SW 1271 (cell line): ENCODE measurements at regions not wholly inside any gene's neighbourhood (a gene's known extent, or its start where the extent isn't known, plus 50 kb on each side); places are given as distances from the start of the nearest gene placed in this dataset.

Source experiments
- DNase-seq, 2 experiments: peaks; one replicate each; lab custom pipeline; 2025; lab: John Stamatoyannopoulos, UW

DNA sequence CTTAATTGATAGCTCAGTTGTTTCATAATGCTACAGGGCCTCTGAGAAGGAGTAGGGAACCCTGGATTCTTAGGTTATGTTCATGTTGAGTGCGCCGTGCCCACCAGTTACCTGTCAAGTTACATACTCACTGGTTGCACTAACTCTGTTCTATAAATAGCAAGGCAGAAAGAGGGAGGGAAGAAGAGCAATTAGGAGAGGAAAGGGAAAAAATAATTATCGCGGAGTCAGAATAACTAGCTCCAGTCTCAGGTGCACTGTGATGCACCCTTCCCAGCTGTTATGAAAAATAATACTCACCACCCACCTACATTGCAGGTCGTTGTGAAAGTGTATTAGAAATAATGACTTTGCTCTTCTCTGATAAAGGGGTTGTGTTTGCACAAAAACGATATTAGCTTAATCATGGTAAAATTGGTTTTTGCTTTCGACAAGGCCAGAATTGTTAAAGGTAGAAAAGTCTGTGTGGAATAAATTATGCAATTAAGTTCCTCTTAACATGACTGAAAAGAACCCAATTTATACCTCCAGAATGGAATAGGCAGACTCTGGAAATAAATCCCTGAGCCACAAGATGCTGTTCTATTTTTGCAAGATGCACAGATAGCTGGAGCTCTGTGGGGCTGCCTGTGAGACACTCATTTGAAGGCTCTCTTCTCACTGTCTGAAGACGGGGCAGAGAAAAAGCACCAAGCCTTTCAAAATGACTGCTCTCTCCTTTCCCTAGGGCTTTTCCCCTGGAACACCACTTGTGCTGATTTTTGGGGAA is 137.6 kb upstream of the PITRM1 start:
- no peak for DNase-seq

DNA sequence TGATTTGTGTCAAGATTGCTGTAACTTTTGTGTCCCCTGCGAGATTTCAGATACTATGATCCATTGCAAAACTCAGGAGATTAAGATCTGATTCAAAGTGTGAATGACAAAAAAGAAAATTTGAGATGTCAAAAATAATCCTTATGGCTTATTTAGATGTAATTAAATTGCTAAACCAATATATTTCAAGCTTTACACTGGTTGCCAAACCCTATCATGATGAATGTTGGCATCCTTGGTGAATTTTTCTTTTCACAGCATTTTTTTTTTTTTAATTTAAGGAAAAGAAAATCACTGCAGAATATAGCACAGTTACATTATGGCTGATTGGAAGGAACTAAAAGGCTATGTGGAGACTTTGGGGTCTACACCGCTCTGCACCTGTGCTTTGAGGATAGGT is 133.5 kb upstream of the PITRM1 start:
- no peak for DNase-seq

DNA sequence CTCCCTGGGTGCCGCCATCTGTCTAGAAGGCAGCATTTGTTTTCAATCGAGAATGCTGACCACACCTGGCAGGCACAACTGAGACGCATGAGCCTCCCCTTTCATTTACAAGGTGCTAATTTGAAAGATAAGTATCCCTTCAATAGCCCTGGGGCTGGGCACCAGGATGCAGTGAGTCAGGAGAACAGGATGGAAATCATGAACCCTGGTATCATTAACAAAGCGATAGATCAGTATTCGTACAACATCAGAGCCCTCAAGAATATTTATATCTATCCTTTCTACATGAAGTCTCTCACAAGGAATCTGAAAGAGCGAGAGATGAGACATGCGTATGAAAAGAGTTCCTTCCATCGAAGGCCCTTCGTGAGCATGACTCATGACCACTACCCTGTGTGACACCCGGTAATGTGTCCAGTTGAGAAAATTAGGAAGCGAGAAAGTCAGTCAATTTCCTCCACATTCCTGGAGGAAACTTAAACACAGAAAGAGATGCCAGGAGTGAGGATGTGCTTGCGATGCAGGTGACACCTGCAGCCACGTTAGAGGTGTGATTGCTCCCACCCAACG is 123.1 kb upstream of the PITRM1 start:
- DNase-seq: no peak

DNA sequence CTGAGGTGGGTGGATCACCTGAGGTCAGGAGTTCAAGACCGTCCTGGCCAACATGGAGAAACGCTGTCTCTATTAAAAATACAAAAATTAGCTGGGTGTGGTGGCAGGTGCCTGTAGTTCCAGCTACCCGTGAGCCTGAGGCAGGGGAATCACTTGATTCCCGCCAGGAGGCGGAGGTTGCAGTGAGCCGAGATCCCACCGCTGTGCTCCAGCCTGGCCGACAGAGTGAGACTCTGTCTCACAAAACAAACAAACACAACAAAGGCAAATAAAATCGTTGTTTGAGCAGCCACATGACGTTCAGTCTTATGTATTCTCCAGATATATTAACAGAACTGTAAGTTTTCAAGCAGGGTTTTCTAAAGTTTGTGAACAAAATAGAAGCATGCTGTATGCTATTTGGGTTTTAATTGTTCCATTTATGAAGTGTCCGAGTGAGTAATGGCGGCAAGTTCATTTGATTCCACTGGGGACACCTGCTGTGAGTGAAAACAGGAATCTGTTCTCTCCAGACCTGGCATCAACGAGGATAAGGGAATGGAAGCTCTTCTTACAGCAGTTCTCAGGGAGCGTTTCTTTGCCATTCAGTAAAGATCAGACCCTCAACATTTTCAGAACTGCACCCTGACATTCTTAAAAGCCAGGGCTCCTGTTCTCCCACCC is 122.5 kb upstream of the PITRM1 start:
- no peak for DNase-seq

DNA sequence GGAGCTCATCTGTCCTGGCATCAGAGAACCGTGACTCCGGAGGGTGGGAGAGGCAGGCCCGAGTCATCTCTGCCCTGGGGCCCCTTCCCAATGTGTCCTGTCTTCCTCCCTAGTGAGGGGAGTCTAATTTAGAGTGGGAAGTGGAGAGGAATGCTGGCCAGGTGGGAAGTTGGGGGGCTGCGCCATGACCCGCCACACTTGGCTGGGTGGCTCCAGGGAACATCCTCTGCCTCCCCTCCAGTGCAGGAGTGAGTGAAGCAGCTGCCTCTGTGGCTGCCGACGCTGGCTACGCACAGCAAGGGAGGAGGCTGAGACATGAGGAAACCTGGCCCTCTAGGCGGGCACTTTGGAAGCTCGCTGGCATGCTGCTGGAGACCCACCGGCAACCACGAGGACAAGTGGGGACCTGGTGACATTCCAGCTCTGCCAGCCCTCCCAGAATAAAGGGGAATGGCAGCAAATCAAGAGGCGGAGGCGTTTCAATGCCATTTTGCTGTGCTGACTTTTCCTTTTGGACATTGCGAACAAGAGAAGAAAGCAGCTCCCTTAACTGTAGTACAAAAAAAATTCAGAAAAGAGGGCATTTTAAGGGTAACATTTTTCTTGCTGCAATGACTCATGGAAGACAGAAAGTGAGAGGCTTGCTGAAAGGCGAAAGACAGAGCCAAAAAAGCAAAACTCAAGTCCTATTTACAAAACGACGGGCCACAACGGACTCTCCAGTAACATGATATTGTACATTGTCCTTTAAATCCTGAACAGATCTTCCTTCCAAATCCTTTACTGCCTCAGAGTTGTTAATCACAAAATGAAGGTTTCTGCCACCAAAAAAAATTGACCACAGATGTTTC is 121.2 kb upstream of the PITRM1 start:
- DNase-seq: no peak

DNA sequence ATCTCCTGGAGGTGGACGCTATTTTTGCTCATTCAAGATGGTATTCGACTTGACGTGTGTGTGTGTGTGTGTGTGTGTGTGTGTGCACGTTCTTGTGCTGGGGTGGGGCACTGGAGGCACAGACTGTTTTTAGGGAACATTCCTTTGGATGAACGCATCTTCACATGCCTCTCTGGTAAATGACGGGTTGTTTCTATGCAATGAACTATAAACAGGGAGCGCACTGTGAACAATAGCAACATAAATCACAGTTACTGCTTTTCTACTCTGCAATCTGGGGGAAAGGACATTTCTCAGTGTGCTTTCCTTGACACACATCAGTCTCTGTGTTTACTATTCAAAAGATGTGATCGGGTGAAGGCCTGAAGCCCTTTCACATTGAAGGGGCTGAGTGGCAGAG is 120.1 kb upstream of the PITRM1 start:
- no peak for DNase-seq

DNA sequence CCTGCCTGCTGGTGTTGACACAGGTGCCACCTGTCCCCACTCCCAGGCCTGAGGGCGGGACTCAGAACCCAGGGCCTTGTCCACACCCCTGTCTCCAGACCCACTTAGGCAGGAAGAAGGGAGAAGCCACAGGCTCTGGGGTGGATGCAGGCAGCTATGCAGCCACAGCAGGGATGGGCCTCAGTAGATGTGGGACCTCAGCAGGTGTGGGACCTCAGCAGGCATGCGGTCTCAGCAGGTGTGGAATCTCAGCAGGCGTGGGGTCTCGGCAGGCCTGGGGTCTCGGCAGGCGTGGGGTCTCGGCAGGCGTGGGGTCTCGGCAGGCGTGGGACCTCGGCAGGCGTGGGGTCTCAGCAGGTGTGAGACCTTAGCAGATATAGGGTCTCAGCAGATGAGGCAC is 118.0 kb upstream of the PITRM1 start:
- no peak for DNase-seq

DNA sequence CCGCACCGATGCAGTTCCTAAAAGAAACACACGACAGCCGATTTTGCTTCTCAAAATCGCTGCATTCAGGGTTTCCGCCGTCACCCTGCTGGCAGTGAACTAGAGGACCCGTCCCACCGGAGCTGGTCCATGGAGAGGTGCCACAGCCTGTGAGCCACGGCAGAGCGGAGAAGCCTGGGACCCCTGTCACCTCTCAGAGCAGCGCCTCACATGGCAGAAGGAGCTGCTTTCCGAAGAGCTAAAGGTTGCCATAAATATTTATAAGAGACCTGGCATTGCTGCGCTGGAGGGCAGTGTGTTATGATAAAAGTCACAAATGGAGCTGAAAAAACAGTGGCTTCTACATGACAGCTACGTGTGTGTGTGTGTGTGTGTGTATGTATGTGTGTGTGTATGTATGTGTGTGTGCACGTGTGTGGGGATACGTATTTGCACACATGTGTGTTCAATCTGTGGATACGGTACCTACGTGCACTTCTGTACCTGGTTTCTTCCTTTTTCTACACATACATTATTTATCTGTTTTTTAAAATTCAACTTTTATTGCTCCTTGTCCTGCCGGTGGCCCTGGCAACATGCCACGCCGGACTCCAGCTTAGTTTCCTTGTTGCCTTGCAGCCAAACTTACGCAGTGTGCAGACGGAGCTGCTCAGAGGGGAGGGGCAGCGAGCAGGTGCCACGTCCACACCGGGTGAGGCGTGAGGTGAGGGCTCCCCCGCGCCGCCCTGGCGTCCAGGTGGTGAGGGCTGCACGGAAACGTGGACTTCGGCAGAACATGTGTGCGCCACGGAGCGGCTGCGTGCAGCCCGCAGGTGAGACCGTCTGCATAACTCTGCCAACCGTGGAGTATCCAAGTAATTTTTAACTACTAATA is 115.2 kb upstream of the PITRM1 start:
- DNase-seq: no peak

DNA sequence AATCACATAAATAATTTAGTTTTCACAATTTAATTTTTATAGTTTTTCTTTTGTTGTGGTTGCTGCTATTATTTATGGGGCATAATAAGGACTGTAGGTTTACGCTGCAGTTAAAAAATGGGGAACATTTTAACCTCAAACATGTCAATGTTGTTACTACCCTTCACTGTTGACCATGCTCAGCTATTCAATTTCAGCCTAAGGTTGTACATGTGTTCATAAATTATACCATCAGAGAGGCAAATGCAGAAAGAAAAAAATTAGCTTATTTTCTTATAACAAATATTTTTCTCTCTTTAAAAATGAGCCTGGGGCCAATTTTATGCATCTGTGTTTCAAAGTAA is 110.1 kb upstream of the PITRM1 start:
- DNase-seq: no peak

DNA sequence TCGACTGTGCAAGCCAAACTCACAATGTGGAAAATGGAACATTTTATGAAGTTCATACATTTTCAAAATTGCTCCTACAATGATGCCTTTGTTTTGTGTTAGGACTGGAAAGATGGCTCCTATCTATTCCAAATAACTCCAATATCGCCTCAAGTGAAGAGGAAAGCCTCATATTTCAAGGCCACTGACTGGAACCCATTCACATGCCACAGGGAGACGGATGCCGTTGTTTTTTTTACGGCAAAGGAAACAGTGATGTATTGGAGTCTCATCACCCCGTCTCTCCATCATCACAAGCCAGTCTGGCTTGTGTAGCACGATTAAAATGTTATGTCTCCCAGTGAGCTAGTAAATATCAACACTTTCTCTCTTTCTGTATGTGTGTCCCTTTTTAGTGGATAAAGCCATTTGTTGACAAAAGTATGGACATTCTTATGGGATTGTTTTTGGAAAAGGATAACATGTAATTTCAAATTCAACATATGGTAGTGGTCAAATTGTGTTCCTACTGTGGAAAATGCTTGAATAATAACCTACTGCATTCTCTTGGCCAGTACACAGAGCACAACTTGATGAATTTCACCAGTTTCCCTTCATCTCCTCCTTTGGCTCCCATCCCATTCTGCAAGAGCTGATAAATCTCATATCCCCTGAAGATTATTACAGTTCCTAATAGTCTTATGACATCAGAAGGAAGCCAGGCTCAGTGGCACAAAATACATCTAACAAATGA is 109.5 kb upstream of the PITRM1 start:
- no peak for DNase-seq

DNA sequence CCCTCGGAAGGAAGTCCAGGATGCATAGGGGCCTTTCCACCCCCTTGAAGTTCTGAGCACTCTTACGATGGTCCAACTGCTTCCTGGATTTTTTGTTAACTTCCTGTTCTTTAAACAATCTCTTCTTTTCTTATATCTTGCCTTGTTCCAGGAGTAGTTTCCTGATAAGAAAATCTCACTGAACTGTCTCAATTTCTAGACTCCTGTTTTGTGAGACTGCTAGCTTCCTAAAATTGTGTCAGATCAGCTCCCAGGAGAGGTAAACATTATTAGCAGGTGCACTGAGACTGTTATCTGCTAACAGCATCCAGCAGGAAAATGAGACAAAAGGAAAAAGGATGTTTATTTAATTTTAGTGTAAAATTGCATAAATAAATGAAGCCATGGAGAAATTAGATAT is 106.2 kb upstream of the PITRM1 start:
- DNase-seq: no peak

DNA sequence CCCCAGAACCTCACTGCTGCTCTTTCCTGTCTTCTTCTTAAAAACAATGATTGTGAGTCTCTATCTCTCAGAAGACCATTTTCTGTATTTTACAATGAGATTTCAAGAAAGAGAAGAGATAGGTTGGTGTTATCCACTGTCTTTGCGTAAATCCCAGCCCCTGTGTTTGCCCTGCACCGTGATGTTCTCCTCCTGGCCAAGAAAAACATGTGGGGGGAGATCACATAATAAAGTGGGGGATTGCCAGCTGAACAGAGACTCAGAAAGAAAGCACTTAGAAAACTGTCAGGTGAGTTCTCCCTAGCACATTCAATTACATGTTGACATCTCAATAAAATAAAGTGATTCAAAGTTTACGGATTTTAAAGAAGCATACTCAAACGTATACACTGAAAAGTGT is 105.0 kb upstream of the PITRM1 start:
- DNase-seq: no peak

DNA sequence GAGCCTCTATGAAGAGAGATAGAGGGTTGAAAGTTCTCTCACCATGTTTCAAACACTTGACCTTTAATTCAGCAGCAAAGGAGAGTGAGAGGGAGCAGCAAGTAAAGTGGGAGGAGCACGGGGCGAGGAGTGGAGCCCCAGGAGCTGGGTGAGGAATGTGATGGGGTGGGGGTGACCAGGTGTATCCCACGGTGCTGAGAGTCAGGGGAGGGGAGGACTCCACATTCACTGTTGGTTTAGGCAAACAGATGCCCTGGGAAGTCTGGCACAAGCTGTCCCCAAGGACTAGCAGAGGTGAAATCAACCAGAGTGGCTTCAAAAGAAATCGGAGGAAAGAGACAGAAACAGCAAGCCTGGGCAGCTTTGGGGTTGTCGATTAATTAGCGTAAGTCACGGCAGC is 101.8 kb upstream of the PITRM1 start:
- no peak for DNase-seq

DNA sequence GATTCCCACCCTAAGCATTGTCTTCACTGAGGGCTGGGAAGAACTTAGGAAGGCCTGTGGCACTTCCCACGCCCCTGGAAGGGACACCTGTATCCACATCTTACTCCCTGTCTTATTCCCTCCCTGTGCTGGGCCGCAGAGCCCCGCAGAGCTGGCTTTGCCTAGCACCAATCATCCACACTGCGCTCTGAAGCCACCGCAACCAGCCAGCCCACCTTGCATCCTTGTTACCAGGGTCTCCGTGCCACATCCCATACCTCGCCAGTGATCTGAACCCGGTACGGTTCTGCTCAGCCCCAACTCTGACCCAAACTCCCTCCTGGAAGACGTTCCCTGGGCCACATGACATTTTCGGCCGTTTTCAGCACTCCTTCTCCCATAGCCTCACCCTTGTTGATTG is 101.4 kb upstream of the PITRM1 start:
- no peak for DNase-seq

DNA sequence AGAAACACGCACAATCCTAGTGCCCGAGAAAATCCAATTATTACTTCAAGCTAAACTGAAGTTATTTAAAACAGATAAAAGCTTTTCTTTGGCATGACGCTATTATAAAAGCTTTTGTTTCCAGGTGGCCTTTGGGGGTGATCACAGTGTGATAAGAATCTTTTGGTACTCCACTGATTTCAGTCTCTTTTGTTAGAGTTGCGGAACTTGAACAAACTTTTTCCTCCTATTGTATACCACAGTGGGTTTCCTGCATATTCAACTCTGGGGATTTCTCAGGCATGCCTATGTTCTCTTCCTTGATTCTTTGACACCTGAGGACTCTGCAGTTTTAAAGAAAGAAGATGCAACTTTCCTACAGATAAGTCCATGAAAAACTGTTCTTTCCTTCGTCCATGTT is 99.7 kb upstream of the PITRM1 start:
- DNase-seq: no peak

DNA sequence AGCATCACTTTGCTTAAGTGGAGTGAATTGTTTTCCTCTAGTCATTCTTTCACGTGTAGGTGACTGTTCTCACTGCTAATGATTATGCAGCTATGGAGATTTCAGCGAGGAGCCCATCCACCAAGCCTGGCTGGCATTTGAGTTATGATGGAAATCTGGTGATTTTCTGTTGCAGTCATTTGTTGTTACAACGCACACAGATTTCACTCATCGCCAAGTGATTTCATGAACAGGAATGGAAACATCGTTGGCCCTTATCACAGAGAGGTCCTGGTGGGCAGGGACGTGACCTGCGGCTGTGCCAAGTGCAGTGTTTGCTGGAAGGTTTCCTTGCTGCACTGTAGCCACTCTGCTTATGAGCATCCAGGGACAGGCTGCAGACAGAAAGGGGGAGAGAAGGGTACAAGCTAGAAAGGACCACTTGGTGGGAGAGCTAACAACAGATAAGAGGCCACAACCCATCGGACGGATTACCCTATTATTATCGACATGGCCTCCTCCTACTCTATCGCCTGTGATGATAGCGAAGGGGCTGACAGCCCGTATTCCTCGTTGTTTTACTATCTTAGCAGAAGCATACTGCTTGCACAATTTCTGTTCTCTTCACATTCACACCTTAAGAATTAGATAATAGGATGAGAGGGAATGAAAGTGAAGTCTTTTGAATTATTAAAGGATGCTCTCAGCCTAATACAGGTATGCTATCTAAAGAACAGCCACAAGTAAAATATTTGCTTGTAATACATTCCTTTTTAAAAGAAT is 99.0 kb upstream of the PITRM1 start:
- no peak for DNase-seq

DNA sequence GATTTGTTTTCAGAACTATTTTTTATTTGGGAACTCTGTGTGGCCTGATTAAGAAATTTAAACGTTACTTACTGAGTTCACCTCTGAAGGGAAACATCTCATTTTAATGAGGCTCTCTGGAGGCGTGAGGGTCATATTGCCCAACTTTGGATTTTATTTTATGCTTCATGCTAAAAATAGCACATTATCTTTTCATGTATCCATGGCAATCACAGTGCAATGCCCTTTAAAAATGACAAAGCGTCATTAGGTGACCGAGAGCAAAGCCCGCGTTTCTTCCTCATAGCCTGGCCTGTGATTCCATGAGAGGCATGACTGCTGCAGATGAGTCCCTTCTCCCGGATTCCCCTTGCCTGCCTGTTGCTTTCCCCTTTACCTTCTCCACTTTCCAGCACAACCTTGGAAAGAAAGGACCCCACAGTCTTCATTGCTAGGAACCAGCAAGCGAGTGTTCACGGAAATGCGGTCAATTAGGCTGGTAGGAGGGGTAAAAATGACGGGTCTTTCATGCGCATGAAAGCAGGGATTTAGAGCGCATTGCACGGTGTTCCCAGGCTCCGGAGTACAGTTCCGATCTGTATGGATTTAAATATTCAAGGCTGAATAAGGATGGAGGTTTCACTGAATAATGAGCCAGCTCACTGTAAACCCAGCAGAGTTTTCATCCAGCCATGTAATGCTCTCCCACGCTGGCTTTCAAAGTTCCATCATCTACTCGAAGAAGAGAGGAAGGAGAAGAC is 98.2 kb upstream of the PITRM1 start:
- no peak for DNase-seq

DNA sequence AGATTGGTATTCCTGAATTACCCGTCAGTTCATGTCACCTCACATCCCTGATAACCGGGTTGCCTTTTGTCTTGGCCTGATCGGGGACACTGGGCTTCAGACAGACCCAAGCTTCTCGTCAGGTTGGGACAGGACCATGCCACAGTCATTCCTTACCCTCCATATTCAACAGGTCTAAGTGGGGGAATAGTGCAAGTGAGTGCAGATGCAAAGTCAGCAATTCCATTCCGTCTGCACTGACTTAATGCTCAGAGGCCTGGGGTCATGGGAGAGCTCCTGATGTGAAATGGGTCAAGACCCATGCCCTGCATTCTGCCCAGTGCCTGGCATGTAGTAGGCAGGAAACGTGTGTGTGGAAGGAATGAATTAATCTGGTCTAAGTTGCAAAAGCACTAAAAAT is 95.4 kb upstream of the PITRM1 start:
- DNase-seq: no peak

DNA sequence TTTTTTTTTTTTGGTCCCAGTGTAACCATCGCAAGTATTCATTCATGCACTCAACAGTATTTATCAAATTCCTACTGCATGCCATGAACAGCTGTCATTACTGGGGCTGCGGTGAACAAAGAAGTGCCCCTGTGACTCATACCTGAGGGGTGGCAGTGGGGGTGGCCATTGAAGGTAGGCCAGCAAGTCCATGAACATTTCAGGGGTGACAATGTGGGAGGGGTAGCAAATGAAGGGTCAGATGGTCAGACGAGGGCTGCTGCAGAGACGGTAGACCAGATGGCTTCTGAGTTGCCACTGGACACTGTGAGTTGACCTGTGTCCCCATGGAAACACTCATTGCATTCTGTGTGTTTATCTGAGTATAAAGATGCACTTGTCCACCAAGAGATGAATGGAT is 92.5 kb upstream of the PITRM1 start:
- no peak for DNase-seq
